ENCODE measurements at regions not wholly inside any gene's neighbourhood (a gene's known extent, or its start where the extent isn't known, plus 50 kb on each side); places are given as distances from the start of the nearest gene placed in this dataset.

DNA sequence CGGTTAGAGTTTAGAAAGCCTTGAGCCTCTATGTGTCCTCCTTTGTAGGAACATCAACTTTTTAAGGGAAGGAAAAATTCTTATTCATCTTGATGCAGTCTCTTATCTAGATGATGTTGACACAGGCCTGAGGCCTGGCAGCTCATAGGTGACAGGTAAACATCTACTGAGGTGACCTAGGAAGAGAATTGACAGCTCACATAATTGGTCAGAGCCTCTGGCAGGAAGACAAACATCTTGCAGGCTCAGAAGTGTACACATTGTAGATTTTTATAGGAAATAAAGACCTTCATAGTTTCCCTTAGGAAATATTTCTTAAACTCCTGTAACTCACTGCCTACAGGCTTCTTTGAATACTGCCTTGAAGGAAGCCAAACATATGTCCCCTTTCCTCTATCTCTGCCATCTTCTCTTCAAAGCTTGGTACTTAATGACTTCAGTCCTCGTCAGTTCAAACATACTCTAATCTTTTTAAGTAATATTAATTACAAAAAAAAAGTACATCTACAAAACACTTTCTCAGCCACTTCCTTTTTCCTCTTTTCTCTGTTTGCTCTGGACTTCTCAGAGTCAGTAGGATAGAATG is 341.3 kb downstream of the TBL1XR1 start:
- Mint-ChIP-seq H3K9me3 (peaks cover 0 to 3% (median 0%) of the 10 kb centered on the region in 7 donors), H3K4me1 (no peaks in the 10 kb centered on the region), H3K27me3 (ENCODE audit: low read depth in 3 of 3) (no peaks in the 10 kb centered on the region), H3K4me3 (no peak overlapping the region), H3K27ac (no peak overlapping the region), H3K36me3 (no peaks in the 10 kb centered on the region)
- no peak for TF ChIP-seq CTCF (IDR thresholded peaks at IDR 0.05)
- Histone ChIP-seq H3K9ac (ENCODE audit: insufficient read depth, low read length, poor library complexity, severe bottlenecking) (no peak overlapping the region), H3K4me3 (replicated peaks in 1 of 3; ENCODE audit: low read depth in 2 of 3, low read length in 3 of 3) (no peak overlapping the region), H4K20me1 (ENCODE audit: insufficient read depth, low read length) (no peaks in the 10 kb centered on the region), H3K27me3 (ENCODE audit: control insufficient read depth in 2 of 2, insufficient read depth in 2 of 2, low read length in 2 of 2) (no peaks in the 10 kb centered on the region), H3K79me2 (ENCODE audit: insufficient read depth, low read length) (no peaks in the 10 kb centered on the region), H3K27ac (ENCODE audit: low read depth in 1 of 2, low read length in 2 of 2) (no peak overlapping the region), H2AFZ (ENCODE audit: insufficient read depth, low read depth, low read length, poor library complexity, severe bottlenecking) (no peak overlapping the region), H3K9me3 (replicated peaks in 1 of 2; ENCODE audit: control insufficient read depth in 1 of 2, insufficient read depth in 1 of 2, low read length in 2 of 2) (no peaks in the 10 kb centered on the region), H3K4me2 (replicated peaks; ENCODE audit: extremely low read depth, low read length, poor library complexity, severe bottlenecking) (no peak overlapping the region), H3K36me3 (replicated peaks in 1 of 2; ENCODE audit: control insufficient read depth in 1 of 2, insufficient read depth in 2 of 2, low read length in 2 of 2) (no peaks in the 10 kb centered on the region), H3K4me1 (ENCODE audit: control insufficient read depth in 1 of 2, insufficient read depth in 2 of 2, low read length in 2 of 2) (no peaks in the 10 kb centered on the region)
- intact Hi-C loops (cut with micrococcal nuclease), result no loop called here
- DNase-seq, result no peak
- WGBS (ENCODE audit: insufficient coverage), result no CpG with 5 or more reads among the region's 2 CpGs

DNA sequence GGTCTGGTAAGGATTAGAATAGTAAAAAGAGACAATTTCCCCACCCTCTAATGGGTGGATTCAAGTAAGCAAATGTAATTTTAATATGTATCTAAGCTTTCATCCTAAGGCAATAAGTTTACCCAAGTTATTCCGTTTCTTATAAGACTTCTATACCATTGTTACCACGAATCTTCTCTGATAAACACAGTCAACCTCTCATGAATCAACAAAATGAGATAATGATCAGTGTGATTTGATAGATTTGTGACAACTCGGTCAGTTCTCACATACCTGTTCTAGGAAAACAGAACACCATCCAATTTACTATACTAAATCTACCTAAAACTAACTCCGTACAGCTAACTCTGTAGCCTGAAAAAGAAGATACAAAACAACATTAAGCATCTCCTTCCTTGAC is 342.1 kb downstream of the TBL1XR1 start:
- H3K4me2 ChIP-seq (replicated peaks; ENCODE audit: extremely low read depth, low read length, poor library complexity, severe bottlenecking), result no peak overlapping the region
- H4K20me1 ChIP-seq (ENCODE audit: insufficient read depth, low read length), result no peaks in the 10 kb centered on the region
- H3K9me3 ChIP-seq (replicated peaks in 1 of 2; ENCODE audit: control insufficient read depth in 1 of 2, insufficient read depth in 1 of 2, low read length in 2 of 2), result no peaks in the 10 kb centered on the region
- no peaks in the 10 kb centered on the region for H3K36me3 ChIP-seq (replicated peaks in 1 of 2; ENCODE audit: control insufficient read depth in 1 of 2, insufficient read depth in 2 of 2, low read length in 2 of 2)
- H3K9ac ChIP-seq (ENCODE audit: insufficient read depth, low read length, poor library complexity, severe bottlenecking), result no peak overlapping the region
- Mint-ChIP-seq H3K36me3 (no peaks in the 10 kb centered on the region), H3K4me1 (no peaks in the 10 kb centered on the region), H3K4me3 (no peak overlapping the region), H3K9me3 (peaks cover 0 to 4% (median 0%) of the 10 kb centered on the region in 7 donors), H3K27me3 (ENCODE audit: low read depth in 3 of 3) (no peaks in the 10 kb centered on the region), H3K27ac (no peak overlapping the region)
- H2AFZ ChIP-seq (ENCODE audit: insufficient read depth, low read depth, low read length, poor library complexity, severe bottlenecking), result no peak overlapping the region
- no peak overlapping the region for H3K4me3 ChIP-seq (replicated peaks in 1 of 3; ENCODE audit: low read depth in 2 of 3, low read length in 3 of 3)
- no peak for TF ChIP-seq CTCF (IDR thresholded peaks at IDR 0.05)
- no CpG with 5 or more reads among the region's 4 CpGs for WGBS (ENCODE audit: insufficient coverage)
- no peak overlapping the region for H3K27ac ChIP-seq (ENCODE audit: low read depth in 1 of 2, low read length in 2 of 2)
- H3K79me2 ChIP-seq (ENCODE audit: insufficient read depth, low read length), result no peaks in the 10 kb centered on the region
- DNase-seq, result no peak
- intact Hi-C loops (cut with micrococcal nuclease), result no loop called here
- no peaks in the 10 kb centered on the region for H3K27me3 ChIP-seq (ENCODE audit: control insufficient read depth in 2 of 2, insufficient read depth in 2 of 2, low read length in 2 of 2)
- H3K4me1 ChIP-seq (ENCODE audit: control insufficient read depth in 1 of 2, insufficient read depth in 2 of 2, low read length in 2 of 2), result no peaks in the 10 kb centered on the region
